CD4-positive, alpha-beta T cell (primary cell): ENCODE measurements at regions not wholly inside any gene's neighbourhood (a gene's known extent, or its start where the extent isn't known, plus 50 kb on each side); places are given as distances from the start of the nearest gene placed in this dataset.

Experiments used
- ATAC-seq: fragments of 200-7000 bp; cut with Tn5 transposase; one replicate; pipeline ENCODE4 v1.10.0; 2022; ENCODE audit warnings: mild to moderate bottlenecking; ENCODE audit not compliant: poor library complexity
- CTCF ChIA-PET: fragments of 350-600 bp; sonication (Branson Sonifier 250); formaldehyde crosslinking; loops from one replicate; lab custom pipeline; 2021; ENCODE audit warnings: antibody characterized with exemption, inconsistent platforms; lab: Charles Lee
- POLR2A ChIA-PET: fragments of 350-600 bp; sonication (Branson Sonifier 250); formaldehyde crosslinking; loops from one replicate; lab custom pipeline; 2021; ENCODE audit warnings: antibody characterized with exemption, inconsistent platforms; lab: Charles Lee
- DNase-seq, 14 experiments: peaks; one replicate each; pipeline ENCODE4 v3.0.0-alpha.2; 2013 to 2020; ENCODE audit warnings: mixed read lengths in 2 of 14
- H3K27ac ChIP-seq, 2 donors: one replicate each; pipeline versions ENCODE4 v1.5.1 to v1.7.0; 2013; ENCODE audit warnings: low read length in 2 of 2, low read depth in 1 of 2, mild to moderate bottlenecking in 1 of 2
- H3K27me3 ChIP-seq, 2 experiments: 1 replicate in 1 of 2; 2 replicates in 1 of 2; pipeline versions ENCODE4 v1.6.1 to v1.7.0; 2013; ENCODE audit warnings: low read length in 2 of 2, control low read depth in 1 of 2, mild to moderate bottlenecking in 1 of 2, moderate library complexity in 1 of 2; ENCODE audit not compliant: insufficient read depth in 2 of 2, control insufficient read depth in 1 of 2
- H3K36me3 ChIP-seq: one replicate; pipeline ENCODE4 v1.6.1; 2013; ENCODE audit warnings: low read length, control low read depth; ENCODE audit not compliant: insufficient read depth
- H3K4me1 ChIP-seq: one replicate; pipeline ENCODE4 v1.6.1; 2013; ENCODE audit warnings: low read length, control low read depth; ENCODE audit not compliant: insufficient read depth
- H3K4me3 ChIP-seq: one replicate; pipeline ENCODE4 v1.5.1; 2013; ENCODE audit warnings: mild to moderate bottlenecking, low read length, moderate library complexity
- H3K9me3 ChIP-seq, 2 experiments: 1 replicate in 1 of 2; 2 replicates in 1 of 2; pipeline versions ENCODE4 v1.6.1 to v1.7.0; 2013; ENCODE audit warnings: low read length in 2 of 2, mild to moderate bottlenecking in 2 of 2, control low read depth in 1 of 2, moderate library complexity in 1 of 2; ENCODE audit not compliant: control insufficient read depth in 1 of 2, insufficient read depth in 1 of 2
- H3K27ac Mint-ChIP-seq: one replicate; pipeline ENCODE4 v1.8.0; 2020; ENCODE audit warnings: mixed read lengths
- H3K27me3 Mint-ChIP-seq: one replicate; pipeline ENCODE4 v1.8.0; 2021; ENCODE audit warnings: mixed read lengths
- H3K36me3 Mint-ChIP-seq: one replicate; pipeline ENCODE4 v1.8.0; 2021; ENCODE audit warnings: low read depth, mixed read lengths
- H3K4me1 Mint-ChIP-seq: one replicate; pipeline ENCODE4 v1.8.0; 2021; ENCODE audit warnings: low read depth, mixed read lengths
- H3K4me3 Mint-ChIP-seq: one replicate; pipeline ENCODE4 v1.8.0; 2020; ENCODE audit warnings: mild to moderate bottlenecking, mixed read lengths
- H3K9me3 Mint-ChIP-seq: one replicate; pipeline ENCODE4 v1.8.0; 2020; ENCODE audit warnings: mixed read lengths
- intact Hi-C, 2 experiments: fragments of 100-400 bp; cut with DNase I in 1 of 2; cut with micrococcal nuclease in 1 of 2; formaldehyde crosslinking; loops; one replicate each; pipeline versions ENCODE4 v1.15.1 to v1.9.0; 2023 to 2025; cut with DNase I, micrococcal nuclease
- TF ChIP-seq, protein P1 (sequence below): fragments of 200-600 bp; IDR thresholded peaks from one replicate; pipeline ENCODE4 v1.8.0; 2022; ENCODE audit warnings: antibody characterized with exemption, mild to moderate bottlenecking

DNA sequence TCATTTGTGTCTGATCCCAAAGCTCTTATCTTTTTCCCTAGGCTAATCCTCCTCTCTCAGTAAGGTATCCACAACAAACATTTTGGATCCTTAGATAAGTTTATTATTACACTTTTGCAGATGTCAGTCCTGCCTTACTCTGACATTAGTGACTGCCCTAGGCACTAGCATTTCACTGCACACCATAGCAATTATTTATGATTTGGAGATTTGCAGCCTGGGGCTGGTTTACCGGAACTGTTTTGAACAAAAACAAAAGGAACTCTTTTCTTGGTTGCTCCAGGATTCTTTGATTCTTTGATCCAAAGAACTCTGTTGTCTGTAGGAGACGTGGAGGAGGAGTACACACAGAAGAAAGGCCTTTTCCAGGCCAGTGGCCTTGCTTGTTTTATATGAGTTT is 80.4 kb downstream of the EDNRB start:
- H3K27me3 Mint-ChIP-seq = no peaks in the 10 kb centered on the region
- no peak for DNase-seq
- CTCF ChIA-PET = no interaction called here
- H3K36me3 Mint-ChIP-seq = no peaks in the 10 kb centered on the region
- POLR2A ChIA-PET = no interaction called here
- Histone ChIP-seq H3K36me3 (no peaks in the 10 kb centered on the region), H3K4me1 (no peaks in the 10 kb centered on the region), H3K9me3 (no peaks in the 10 kb centered on the region), H3K27me3 (no peaks in the 10 kb centered on the region), H3K27ac (no peak overlapping the region), H3K4me3 (no peak overlapping the region)
- TF ChIP-seq, protein P1, sequence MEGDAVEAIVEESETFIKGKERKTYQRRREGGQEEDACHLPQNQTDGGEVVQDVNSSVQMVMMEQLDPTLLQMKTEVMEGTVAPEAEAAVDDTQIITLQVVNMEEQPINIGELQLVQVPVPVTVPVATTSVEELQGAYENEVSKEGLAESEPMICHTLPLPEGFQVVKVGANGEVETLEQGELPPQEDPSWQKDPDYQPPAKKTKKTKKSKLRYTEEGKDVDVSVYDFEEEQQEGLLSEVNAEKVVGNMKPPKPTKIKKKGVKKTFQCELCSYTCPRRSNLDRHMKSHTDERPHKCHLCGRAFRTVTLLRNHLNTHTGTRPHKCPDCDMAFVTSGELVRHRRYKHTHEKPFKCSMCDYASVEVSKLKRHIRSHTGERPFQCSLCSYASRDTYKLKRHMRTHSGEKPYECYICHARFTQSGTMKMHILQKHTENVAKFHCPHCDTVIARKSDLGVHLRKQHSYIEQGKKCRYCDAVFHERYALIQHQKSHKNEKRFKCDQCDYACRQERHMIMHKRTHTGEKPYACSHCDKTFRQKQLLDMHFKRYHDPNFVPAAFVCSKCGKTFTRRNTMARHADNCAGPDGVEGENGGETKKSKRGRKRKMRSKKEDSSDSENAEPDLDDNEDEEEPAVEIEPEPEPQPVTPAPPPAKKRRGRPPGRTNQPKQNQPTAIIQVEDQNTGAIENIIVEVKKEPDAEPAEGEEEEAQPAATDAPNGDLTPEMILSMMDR = no peak
- no peaks in the 10 kb centered on the region for H3K4me1 Mint-ChIP-seq
- intact Hi-C loops = no loop called here
- no peak for ATAC-seq
- H3K4me3 Mint-ChIP-seq = no peak overlapping the region
- no peak overlapping the region for H3K27ac Mint-ChIP-seq
- no peaks in the 10 kb centered on the region for H3K9me3 Mint-ChIP-seq

DNA sequence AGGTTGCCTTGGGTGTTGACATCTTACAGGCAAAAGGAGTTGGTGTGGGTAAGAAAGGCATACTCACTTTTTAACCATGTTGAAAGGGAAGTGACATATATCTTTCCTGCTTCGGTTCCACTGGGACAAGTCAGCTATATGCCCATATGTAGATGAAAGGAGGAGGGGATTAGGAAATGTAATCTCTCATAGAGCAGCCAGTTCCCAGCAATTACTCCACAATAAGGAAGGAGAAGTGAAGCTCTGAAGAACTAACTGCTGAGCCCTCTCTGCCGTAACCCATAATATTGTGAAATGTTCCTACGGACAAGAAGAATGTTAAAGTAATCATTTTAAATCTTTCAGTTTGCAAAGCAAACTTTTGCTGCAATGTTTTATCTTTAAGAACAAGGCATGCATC is 82.2 kb downstream of the EDNRB start:
- H3K4me1 ChIP-seq = no peaks in the 10 kb centered on the region
- no peaks in the 10 kb centered on the region for H3K36me3 ChIP-seq
- no peak overlapping the region for H3K4me3 Mint-ChIP-seq
- H3K4me3 ChIP-seq = no peak overlapping the region
- ChIA-PET POLR2A (no interaction called here), CTCF (interaction anchor here (1.1 kb wide), 1 partner anchor 10 kb away, joined by 3 read pairs; no protein-coding TSS in a partner anchor)
- DNase-seq = peak in 3 of 14 experiments; percentile 8 to 22 (median 9)
- H3K27me3 ChIP-seq = no peaks in the 10 kb centered on the region
- H3K27me3 Mint-ChIP-seq = no peaks in the 10 kb centered on the region
- H3K4me1 Mint-ChIP-seq = no peaks in the 10 kb centered on the region
- no peaks in the 10 kb centered on the region for H3K9me3 ChIP-seq
- no peak overlapping the region for H3K27ac Mint-ChIP-seq
- no peaks in the 10 kb centered on the region for H3K36me3 Mint-ChIP-seq
- ATAC-seq = no peak
- TF ChIP-seq, protein P1 = no peak
- intact Hi-C loops = no loop called here
- no peaks in the 10 kb centered on the region for H3K9me3 Mint-ChIP-seq
- H3K27ac ChIP-seq = no peak overlapping the region

DNA sequence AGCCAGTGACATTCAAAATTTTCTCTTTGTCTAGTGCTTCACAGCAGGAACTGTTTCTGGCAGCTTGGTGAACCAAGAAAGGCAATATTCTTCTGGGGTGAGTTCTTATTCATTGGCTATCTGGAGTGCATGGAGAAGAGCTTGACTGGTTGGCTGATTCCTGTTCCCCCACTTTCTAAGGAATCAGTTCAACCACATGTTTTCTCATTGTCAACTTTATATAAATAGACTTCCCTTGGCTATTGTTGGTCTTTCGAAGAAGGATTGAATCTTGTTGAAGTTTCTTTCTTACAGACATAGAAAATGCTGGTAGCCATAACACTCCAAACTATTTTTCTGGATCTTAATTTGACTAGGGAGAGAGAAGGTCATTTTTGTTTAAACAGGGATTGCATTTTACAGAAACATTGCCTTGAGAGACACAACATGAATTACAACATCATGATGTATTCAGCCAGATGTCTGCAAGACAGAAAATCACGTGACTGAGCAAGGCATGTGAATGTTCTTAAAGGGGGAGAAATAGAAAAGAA is 85.2 kb downstream of the EDNRB start:
- no peaks in the 10 kb centered on the region for H3K9me3 Mint-ChIP-seq
- ChIA-PET CTCF (no interaction called here), POLR2A (no interaction called here)
- TF ChIP-seq, protein P1 = no peak
- H3K36me3 ChIP-seq = no peaks in the 10 kb centered on the region
- no peaks in the 10 kb centered on the region for H3K4me1 Mint-ChIP-seq
- no peak overlapping the region for H3K4me3 ChIP-seq
- intact Hi-C loops = no loop called here
- H3K4me1 ChIP-seq = no peaks in the 10 kb centered on the region
- H3K27me3 Mint-ChIP-seq = no peaks in the 10 kb centered on the region
- no peak for ATAC-seq
- DNase-seq = peak in 1 of 14 experiments; percentile 9
- no peak overlapping the region for H3K4me3 Mint-ChIP-seq
- no peaks in the 10 kb centered on the region for H3K27me3 ChIP-seq
- H3K27ac Mint-ChIP-seq = no peak overlapping the region
- H3K9me3 ChIP-seq = no peaks in the 10 kb centered on the region
- no peak overlapping the region for H3K27ac ChIP-seq
- no peaks in the 10 kb centered on the region for H3K36me3 Mint-ChIP-seq
